GDM1 (cell line): ENCODE measurements at regions not wholly inside any gene's neighbourhood (a gene's known extent, or its start where the extent isn't known, plus 50 kb on each side); places are given as distances from the start of the nearest gene placed in this dataset.
"Not testable (repeated sequence)": the region's sequence is repeated elsewhere in the genome, so short reads cannot be mapped to it uniquely, and the experiment has no call there.

ENCODE experiments used
- DNase-seq: peaks from one replicate; lab custom pipeline; 2025; lab: John Stamatoyannopoulos, UW

- no peak for DNase-seq
Measured at GRCh38 chr4:174069848-174070330, 213.6 kb downstream of the FBXO8 start.

GRCh38 chr4:174066611-174067205, 216.8 kb downstream of the FBXO8 start:
- DNase-seq, result no peak

- DNase-seq, result no peak
Measured at GRCh38 chr4:174062831-174063230, 220.6 kb downstream of the FBXO8 start.

- no peak for DNase-seq
Measured at GRCh38 chr4:174061026-174061425, 222.4 kb downstream of the FBXO8 start.

GRCh38 chr4:174058846-174059245, 224.6 kb downstream of the FBXO8 start:
- no peak for DNase-seq

GRCh38 chr4:174056959-174057358, 226.5 kb downstream of the FBXO8 start:
- no peak for DNase-seq

- no peak for DNase-seq
Measured at GRCh38 chr4:174055344-174055743, 228.1 kb downstream of the FBXO8 start.

- DNase-seq, result no peak
Measured at GRCh38 chr4:174053895-174054294, 229.6 kb downstream of the FBXO8 start.

- no peak for DNase-seq
Measured at GRCh38 chr4:174047363-174047762, 236.1 kb downstream of the FBXO8 start.

- not testable (repeated sequence) for DNase-seq
Measured at GRCh38 chr4:174045829-174046228, 237.6 kb downstream of the FBXO8 start.

GRCh38 chr4:174045381-174045780, 238.1 kb downstream of the FBXO8 start:
- DNase-seq, result no peak

GRCh38 chr4:174041555-174042105, 241.8 kb downstream of the FBXO8 start:
- DNase-seq, result no peak

- no peak for DNase-seq
Measured at GRCh38 chr4:174040287-174040686, 243.2 kb downstream of the FBXO8 start.

- DNase-seq, result no peak
Measured at GRCh38 chr4:174038481-174038880, 245.0 kb downstream of the FBXO8 start.

- no peak for DNase-seq
Measured at GRCh38 chr4:174037631-174038030, 245.8 kb downstream of the FBXO8 start.

- DNase-seq, result no peak
Measured at GRCh38 chr4:174037049-174037448, 246.4 kb downstream of the FBXO8 start.

GRCh38 chr4:174036576-174036975, 246.9 kb downstream of the FBXO8 start:
- DNase-seq, result no peak

- no peak for DNase-seq
Measured at GRCh38 chr4:174036111-174036510, 247.4 kb downstream of the FBXO8 start.

GRCh38 chr4:174023641-174024040, 259.8 kb downstream of the FBXO8 start:
- DNase-seq, result no peak

GRCh38 chr4:174018236-174018635, 265.2 kb downstream of the FBXO8 start:
- no peak for DNase-seq

- no peak for DNase-seq
Measured at GRCh38 chr4:174016251-174016650, 267.2 kb downstream of the FBXO8 start.

- no peak for DNase-seq
Measured at GRCh38 chr4:174012886-174013259, 270.6 kb downstream of the FBXO8 start.

GRCh38 chr4:174012135-174012885, 271.2 kb downstream of the FBXO8 start:
- no peak for DNase-seq
